CD4-positive, alpha-beta T cell (primary cell): ENCODE measurements at regions not wholly inside any gene's neighbourhood (a gene's known extent, or its start where the extent isn't known, plus 50 kb on each side); places are given as distances from the start of the nearest gene placed in this dataset.

Source experiments
- ATAC-seq: fragments of 200-7000 bp; cut with Tn5 transposase; one replicate; pipeline ENCODE4 v1.10.0; 2022; ENCODE audit warnings: mild to moderate bottlenecking; ENCODE audit not compliant: poor library complexity
- CTCF ChIA-PET: fragments of 350-600 bp; sonication (Branson Sonifier 250); formaldehyde crosslinking; loops from one replicate; lab custom pipeline; 2021; ENCODE audit warnings: antibody characterized with exemption, inconsistent platforms; lab: Charles Lee
- POLR2A ChIA-PET: fragments of 350-600 bp; sonication (Branson Sonifier 250); formaldehyde crosslinking; loops from one replicate; lab custom pipeline; 2021; ENCODE audit warnings: antibody characterized with exemption, inconsistent platforms; lab: Charles Lee
- DNase-seq, 14 experiments: peaks; one replicate each; pipeline ENCODE4 v3.0.0-alpha.2; 2013 to 2020; ENCODE audit warnings: mixed read lengths in 2 of 14
- H3K27ac ChIP-seq, 2 donors: one replicate each; pipeline versions ENCODE4 v1.5.1 to v1.7.0; 2013; ENCODE audit warnings: low read length in 2 of 2, low read depth in 1 of 2, mild to moderate bottlenecking in 1 of 2
- H3K27me3 ChIP-seq, 2 experiments: 1 replicate in 1 of 2; 2 replicates in 1 of 2; pipeline versions ENCODE4 v1.6.1 to v1.7.0; 2013; ENCODE audit warnings: low read length in 2 of 2, control low read depth in 1 of 2, mild to moderate bottlenecking in 1 of 2, moderate library complexity in 1 of 2; ENCODE audit not compliant: insufficient read depth in 2 of 2, control insufficient read depth in 1 of 2
- H3K36me3 ChIP-seq: one replicate; pipeline ENCODE4 v1.6.1; 2013; ENCODE audit warnings: low read length, control low read depth; ENCODE audit not compliant: insufficient read depth
- H3K4me1 ChIP-seq: one replicate; pipeline ENCODE4 v1.6.1; 2013; ENCODE audit warnings: low read length, control low read depth; ENCODE audit not compliant: insufficient read depth
- H3K4me3 ChIP-seq: one replicate; pipeline ENCODE4 v1.5.1; 2013; ENCODE audit warnings: mild to moderate bottlenecking, low read length, moderate library complexity
- H3K9me3 ChIP-seq, 2 experiments: 1 replicate in 1 of 2; 2 replicates in 1 of 2; pipeline versions ENCODE4 v1.6.1 to v1.7.0; 2013; ENCODE audit warnings: low read length in 2 of 2, mild to moderate bottlenecking in 2 of 2, control low read depth in 1 of 2, moderate library complexity in 1 of 2; ENCODE audit not compliant: control insufficient read depth in 1 of 2, insufficient read depth in 1 of 2
- H3K27ac Mint-ChIP-seq: one replicate; pipeline ENCODE4 v1.8.0; 2020; ENCODE audit warnings: mixed read lengths
- H3K27me3 Mint-ChIP-seq: one replicate; pipeline ENCODE4 v1.8.0; 2021; ENCODE audit warnings: mixed read lengths
- H3K36me3 Mint-ChIP-seq: one replicate; pipeline ENCODE4 v1.8.0; 2021; ENCODE audit warnings: low read depth, mixed read lengths
- H3K4me1 Mint-ChIP-seq: one replicate; pipeline ENCODE4 v1.8.0; 2021; ENCODE audit warnings: low read depth, mixed read lengths
- H3K4me3 Mint-ChIP-seq: one replicate; pipeline ENCODE4 v1.8.0; 2020; ENCODE audit warnings: mild to moderate bottlenecking, mixed read lengths
- H3K9me3 Mint-ChIP-seq: one replicate; pipeline ENCODE4 v1.8.0; 2020; ENCODE audit warnings: mixed read lengths
- intact Hi-C, 2 experiments: fragments of 100-400 bp; cut with DNase I in 1 of 2; cut with micrococcal nuclease in 1 of 2; formaldehyde crosslinking; loops; one replicate each; pipeline versions ENCODE4 v1.15.1 to v1.9.0; 2023 to 2025; cut with DNase I, micrococcal nuclease
- TF ChIP-seq, protein P1 (sequence below): fragments of 200-600 bp; IDR thresholded peaks from one replicate; pipeline ENCODE4 v1.8.0; 2022; ENCODE audit warnings: antibody characterized with exemption, mild to moderate bottlenecking

DNA sequence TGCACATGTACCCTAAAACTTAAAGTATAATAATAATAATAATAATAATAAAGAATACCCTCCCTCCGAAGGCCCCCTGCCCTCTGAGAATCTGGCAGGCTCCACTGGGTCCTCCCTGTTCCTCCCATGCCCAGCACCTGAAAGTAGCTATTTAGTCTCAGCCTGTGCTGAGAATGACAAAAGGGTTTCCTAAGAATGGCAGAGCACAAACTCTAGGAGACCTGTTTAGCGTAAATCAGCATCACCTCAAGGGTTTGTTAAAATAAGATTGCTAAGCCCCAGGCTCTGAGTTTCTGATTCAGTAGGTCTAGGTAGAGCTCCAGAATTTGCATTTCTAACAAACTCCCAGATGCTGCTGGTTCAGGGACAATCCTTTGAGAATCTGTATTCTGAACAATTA lies 606.8 kb upstream of the CDH11 start:
- ChIA-PET POLR2A (no interaction called here), CTCF (no interaction called here)
- TF ChIP-seq, protein P1, sequence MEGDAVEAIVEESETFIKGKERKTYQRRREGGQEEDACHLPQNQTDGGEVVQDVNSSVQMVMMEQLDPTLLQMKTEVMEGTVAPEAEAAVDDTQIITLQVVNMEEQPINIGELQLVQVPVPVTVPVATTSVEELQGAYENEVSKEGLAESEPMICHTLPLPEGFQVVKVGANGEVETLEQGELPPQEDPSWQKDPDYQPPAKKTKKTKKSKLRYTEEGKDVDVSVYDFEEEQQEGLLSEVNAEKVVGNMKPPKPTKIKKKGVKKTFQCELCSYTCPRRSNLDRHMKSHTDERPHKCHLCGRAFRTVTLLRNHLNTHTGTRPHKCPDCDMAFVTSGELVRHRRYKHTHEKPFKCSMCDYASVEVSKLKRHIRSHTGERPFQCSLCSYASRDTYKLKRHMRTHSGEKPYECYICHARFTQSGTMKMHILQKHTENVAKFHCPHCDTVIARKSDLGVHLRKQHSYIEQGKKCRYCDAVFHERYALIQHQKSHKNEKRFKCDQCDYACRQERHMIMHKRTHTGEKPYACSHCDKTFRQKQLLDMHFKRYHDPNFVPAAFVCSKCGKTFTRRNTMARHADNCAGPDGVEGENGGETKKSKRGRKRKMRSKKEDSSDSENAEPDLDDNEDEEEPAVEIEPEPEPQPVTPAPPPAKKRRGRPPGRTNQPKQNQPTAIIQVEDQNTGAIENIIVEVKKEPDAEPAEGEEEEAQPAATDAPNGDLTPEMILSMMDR: no peak

DNA sequence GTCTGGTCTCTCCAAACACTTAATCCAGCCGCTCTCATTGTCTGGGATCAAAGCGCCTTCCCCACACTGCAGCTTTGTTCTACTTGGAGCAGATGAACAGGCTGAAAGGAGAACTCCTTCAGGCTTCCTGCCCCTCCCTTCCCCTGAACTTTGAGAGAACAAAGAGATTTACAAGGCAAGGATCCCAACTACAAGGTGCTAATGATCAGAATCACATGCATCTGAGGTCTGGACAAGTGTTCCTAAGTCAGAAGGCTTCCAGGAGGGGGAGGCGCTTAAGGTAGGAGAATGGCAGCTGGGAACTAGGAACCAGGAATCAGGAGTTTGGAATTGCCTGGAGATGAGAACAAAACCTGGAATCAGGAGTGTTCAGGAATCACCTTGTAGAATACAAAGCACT lies 606.3 kb upstream of the CDH11 start:
- Histone ChIP-seq H3K36me3 (no peaks in the 10 kb centered on the region), H3K27me3 (no peaks in the 10 kb centered on the region), H3K4me3 (no peak overlapping the region), H3K4me1 (no peaks in the 10 kb centered on the region), H3K9me3 (no peaks in the 10 kb centered on the region), H3K27ac (no peak overlapping the region)
- H3K27me3 Mint-ChIP-seq: peaks cover 4% of the 10 kb centered on the region
- no peak overlapping the region for H3K4me3 Mint-ChIP-seq
- ChIA-PET CTCF (no interaction called here), POLR2A (no interaction called here)
- H3K36me3 Mint-ChIP-seq: no peaks in the 10 kb centered on the region
- DNase-seq: no peak
- H3K27ac Mint-ChIP-seq: no peak overlapping the region
- H3K9me3 Mint-ChIP-seq: peaks cover 8% of the 10 kb centered on the region
- no peak for ATAC-seq
- TF ChIP-seq, protein P1: no peak
- H3K4me1 Mint-ChIP-seq: no peaks in the 10 kb centered on the region
- intact Hi-C loops: no loop called here

More for the DNA sequence above, 606.8 kb upstream of the CDH11 start:
- no peak overlapping the region for H3K27ac ChIP-seq
- Mint-ChIP-seq H3K36me3 (no peaks in the 10 kb centered on the region), H3K27me3 (peaks cover 4% of the 10 kb centered on the region), H3K9me3 (peaks cover 8% of the 10 kb centered on the region), H3K27ac (no peak overlapping the region), H3K4me1 (no peaks in the 10 kb centered on the region), H3K4me3 (no peak overlapping the region)
- DNase-seq (no peak), ATAC-seq (no peak)
- H3K36me3 ChIP-seq: no peaks in the 10 kb centered on the region
- no peaks in the 10 kb centered on the region for H3K4me1 ChIP-seq
- H3K4me3 ChIP-seq: no peak overlapping the region
- intact Hi-C loops: no loop called here
- H3K27me3 ChIP-seq: no peaks in the 10 kb centered on the region
- H3K9me3 ChIP-seq: no peaks in the 10 kb centered on the region

DNA sequence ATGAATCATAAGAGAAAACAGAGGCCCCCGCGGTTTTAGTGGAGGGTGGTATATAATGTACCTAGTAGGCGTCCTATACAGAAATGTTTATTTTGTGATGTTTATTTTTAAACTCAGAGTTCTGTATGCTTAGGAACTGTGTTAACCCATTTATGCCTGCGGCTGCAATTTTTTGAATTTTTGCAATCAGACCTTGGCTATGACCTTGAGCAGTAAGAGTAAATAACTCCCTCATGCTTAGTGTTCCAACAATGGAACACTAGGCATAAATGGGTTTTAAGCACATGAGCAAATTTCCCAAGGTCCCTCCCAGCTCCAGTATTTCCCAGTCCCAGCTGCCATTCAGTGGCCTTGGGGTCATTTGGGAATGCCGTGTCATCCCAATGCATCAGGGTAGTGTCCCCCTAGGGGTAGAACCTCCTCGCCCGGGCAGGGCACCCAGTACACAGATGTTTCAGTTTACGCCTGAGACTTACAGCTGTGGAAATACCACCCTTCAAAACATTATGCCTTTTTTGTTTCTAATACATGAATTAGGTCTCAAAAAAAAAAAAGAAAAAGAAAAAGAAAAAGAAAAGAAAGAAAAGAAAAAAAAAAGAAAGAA lies 605.8 kb upstream of the CDH11 start:
- Mint-ChIP-seq H3K9me3 (peaks cover 8% of the 10 kb centered on the region), H3K36me3 (no peaks in the 10 kb centered on the region), H3K4me3 (no peak overlapping the region), H3K27me3 (peaks cover 4% of the 10 kb centered on the region), H3K27ac (no peak overlapping the region), H3K4me1 (no peaks in the 10 kb centered on the region)
- intact Hi-C loops: no loop called here
- POLR2A ChIA-PET: no interaction called here
- H3K9me3 ChIP-seq: no peaks in the 10 kb centered on the region
- no peaks in the 10 kb centered on the region for H3K4me1 ChIP-seq
- H3K4me3 ChIP-seq: no peak overlapping the region
- no peaks in the 10 kb centered on the region for H3K36me3 ChIP-seq
- CTCF ChIA-PET: no interaction called here
- no peak for ATAC-seq
- TF ChIP-seq, protein P1: no peak
- no peak overlapping the region for H3K27ac ChIP-seq
- no peak for DNase-seq
- H3K27me3 ChIP-seq: no peaks in the 10 kb centered on the region
